ENCODE measurements at regions not wholly inside any gene's neighbourhood (a gene's known extent, or its start where the extent isn't known, plus 50 kb on each side); places are given as distances from the start of the nearest gene placed in this dataset.

DNA sequence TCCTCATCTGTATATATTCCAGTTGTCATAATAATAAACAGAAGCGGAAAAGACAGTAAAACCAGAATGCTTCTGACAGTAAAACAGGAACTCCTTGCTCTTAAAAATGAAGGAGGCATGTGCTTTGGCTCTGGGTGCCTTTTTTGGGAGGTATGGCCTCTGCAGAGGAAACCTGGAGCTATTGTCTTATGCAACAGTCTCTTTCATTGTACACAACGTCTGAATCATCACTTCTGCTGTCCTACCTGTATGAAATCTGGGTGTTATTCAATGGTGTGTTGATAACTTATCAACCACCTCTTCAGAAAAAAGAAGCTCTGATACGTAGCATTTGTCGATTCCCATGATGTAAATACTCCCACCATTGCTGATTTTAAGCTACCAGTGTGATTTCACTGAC, 64.8 kb downstream of the CDCA7 start:
- no peak for DNase-seq

DNA sequence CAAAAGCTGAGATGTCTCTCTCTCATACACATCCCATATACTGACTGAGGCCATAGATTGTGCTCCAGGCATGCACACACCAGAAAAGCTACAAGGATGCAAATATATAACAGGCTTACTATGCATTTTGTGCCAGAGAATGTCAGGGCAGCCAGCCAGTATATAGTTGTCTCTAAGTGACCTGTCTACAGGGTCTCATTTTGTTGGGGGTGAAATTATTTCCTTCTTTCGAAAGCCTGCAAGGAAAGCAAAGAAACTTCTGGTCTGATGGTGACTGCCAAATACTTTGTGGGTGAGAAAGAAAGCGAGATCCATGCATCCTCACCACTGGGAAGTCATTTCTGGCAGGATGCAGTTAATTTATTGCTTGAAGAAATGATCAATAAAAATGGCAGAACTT, 70.2 kb downstream of the CDCA7 start:
- no peak for DNase-seq

DNA sequence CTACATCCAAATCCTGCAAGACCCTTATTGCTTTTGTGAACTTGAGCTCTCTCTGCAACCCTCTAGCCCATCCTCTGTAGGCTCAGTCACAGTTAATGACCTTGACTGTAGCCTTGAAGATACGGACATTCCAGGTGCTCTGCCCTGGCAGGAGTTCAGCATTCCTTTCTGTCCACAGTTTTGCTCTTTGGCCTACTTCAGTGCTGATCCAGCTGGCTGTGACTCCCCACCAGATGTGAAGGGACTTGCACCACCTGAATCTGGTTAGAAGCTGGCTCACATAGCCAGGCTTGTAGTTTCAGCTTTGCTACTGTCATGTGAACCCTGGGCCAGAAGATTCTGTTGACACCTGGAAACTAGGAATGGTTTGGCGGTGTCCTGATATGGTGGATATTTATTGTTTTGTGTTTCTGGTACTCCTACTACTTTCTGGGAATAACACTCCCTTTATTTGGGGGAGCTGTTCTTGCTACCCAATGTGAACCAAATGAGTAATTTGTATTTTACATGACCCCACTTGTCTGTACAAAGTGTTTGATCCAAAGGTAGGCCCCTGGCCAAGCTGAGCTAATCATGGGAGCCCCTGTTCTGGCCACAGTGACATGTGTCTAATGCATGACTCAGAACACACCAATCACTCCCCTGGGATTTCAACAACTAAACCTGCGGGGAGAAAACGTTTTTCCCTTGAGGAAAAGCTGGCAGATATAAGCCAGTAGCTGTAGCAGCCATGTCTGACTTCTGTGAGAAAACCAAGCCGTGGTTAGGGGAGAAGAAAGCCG, 73.4 kb downstream of the CDCA7 start:
- no peak for DNase-seq

DNA sequence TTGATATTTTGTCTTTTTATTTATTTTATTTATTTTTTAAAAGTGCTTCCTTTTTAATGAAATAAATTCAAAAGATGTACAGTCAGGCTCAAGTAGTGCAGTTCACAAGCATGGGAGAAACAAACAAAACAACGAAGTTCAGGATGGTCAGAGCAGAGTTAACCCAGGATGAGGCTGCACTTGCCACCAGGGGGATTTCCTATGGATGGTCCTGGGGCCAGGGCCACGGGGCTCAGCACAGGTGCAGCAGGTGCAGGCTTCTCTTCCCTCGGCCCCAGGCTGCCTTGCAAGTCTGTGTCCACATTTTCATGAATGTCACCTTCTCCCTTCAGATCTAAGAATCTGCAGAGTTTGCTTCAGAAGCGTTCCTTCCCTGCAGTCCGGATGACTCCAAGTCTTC, 76.5 kb downstream of the CDCA7 start:
- DNase-seq = no peak

GRCh38 chr2:173432049-173432754, 77.5 kb downstream of the CDCA7 start:
- no peak for DNase-seq

DNA sequence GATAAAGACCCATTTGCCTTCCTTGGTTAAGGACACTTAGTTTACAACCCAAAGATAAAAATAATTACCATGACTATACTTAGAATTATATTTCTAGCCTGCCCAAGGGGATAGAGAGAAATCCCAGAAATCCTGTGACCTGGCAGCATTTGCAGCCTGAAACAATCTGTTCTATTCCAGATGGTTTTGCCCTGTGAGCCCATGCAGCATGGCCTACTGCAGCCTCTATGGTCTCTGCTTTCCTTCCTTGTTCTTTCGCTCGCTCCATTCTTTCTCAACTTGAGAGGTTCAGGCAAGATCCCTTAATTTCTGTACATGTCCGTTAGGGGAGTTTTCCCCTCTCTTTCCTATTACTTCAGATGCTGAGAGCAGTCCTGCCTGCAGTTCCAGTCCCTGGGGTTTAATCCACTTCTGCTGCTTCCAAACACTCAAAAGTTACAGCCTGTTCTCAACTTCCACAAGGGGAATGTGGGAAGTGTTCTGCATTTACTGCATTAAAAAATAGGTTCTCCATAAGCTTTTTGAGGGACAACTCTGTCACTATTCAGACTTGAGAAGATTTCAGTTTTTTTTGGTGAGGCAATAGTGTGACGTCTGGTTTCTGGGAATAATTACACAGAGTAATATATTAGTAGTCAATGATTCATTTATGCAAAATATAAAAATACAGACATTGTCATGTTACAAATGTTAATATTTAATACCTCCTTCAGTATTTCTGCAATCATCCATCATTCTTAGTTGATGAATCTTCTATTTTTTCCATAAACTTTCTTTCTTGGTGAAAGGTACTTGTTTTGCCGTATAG, 80.3 kb downstream of the CDCA7 start:
- DNase-seq = no peak

DNA sequence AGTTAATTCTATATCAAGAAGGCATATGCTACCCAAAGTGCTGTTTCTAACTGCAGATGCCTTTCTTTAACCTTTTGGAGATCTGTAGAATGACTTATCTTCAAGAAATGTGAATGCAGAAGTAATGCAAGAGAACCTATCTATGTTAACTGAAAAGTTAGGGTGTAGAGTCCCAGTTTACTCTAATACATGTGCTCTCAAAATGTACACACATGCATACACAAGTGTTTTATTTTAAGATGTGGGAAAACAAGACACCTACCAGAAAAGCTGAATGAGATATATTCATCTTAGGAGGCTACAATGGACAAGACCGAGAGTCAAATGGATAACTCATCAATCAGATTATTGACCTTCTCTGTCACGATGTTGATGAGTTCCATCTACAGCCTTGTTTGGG, 80.9 kb downstream of the CDCA7 start:
- DNase-seq = no peak

- no peak for DNase-seq
These were observed 81.4 kb downstream of the CDCA7 start for GRCh38 chr2:173436088-173436487.

GRCh38 chr2:173441222-173441621, 86.5 kb downstream of the CDCA7 start:
- DNase-seq = no peak

- DNase-seq = no peak
These were observed 87.9 kb downstream of the CDCA7 start for GRCh38 chr2:173442542-173442941.

GRCh38 chr2:173446722-173447121, 92.0 kb downstream of the CDCA7 start:
- no peak for DNase-seq

DNA sequence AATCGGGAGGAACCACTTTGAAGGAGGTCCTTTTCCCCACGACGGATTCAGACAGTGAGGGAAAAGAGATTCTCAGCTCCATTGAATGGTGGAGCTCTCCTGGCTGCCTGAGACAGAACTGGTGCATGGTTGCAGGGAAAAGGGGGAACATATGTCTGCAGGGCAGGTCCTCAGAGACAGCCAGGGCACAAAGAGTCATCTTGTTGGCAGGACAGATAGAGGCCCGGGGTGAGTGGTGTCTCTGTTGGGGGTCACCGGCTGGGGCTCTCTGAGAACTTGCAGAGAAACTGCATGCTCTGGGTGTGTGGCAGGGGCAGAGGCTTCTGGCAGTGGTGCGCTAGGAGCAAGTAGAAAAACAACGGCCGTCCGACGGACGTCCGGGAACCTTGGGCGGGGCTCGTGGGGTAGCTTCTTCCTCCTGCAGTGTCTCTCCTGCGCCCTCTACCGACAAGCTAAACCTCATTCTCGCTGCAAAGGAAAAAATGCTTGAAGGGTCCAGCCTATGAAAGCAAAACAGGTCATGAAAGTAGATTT, 94.3 kb downstream of the CDCA7 start:
- DNase-seq = no peak

GRCh38 chr2:173451118-173451517, 96.4 kb downstream of the CDCA7 start:
- peak in 1 of 2 experiments; percentile 9 for DNase-seq

DNA sequence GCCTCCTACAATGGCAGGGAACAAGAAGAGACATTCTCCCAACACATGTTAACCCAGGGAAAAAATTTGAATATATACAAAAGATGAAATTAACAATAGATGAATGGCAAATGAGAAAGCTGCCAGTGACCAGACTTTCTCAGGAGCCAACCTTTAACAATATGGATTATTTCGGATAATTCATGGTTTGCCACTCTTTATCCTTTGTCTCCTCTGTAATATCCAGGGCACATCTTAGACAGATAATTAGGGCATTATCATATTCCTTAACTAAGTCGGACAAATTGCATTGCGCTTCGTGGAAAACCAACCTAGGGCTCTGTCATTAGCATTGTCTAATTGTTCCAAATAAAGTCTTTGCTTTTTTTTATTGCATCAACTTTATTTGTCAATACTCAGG, 97.3 kb downstream of the CDCA7 start:
- DNase-seq = no peak

GRCh38 chr2:173452416-173452815, 97.7 kb downstream of the CDCA7 start:
- peak in 1 of 2 experiments; percentile 20 for DNase-seq

GRCh38 chr2:173456960-173457359, 102.3 kb downstream of the CDCA7 start:
- no peak for DNase-seq

GRCh38 chr2:173457366-173457765, 102.7 kb downstream of the CDCA7 start:
- DNase-seq = no peak

DNA sequence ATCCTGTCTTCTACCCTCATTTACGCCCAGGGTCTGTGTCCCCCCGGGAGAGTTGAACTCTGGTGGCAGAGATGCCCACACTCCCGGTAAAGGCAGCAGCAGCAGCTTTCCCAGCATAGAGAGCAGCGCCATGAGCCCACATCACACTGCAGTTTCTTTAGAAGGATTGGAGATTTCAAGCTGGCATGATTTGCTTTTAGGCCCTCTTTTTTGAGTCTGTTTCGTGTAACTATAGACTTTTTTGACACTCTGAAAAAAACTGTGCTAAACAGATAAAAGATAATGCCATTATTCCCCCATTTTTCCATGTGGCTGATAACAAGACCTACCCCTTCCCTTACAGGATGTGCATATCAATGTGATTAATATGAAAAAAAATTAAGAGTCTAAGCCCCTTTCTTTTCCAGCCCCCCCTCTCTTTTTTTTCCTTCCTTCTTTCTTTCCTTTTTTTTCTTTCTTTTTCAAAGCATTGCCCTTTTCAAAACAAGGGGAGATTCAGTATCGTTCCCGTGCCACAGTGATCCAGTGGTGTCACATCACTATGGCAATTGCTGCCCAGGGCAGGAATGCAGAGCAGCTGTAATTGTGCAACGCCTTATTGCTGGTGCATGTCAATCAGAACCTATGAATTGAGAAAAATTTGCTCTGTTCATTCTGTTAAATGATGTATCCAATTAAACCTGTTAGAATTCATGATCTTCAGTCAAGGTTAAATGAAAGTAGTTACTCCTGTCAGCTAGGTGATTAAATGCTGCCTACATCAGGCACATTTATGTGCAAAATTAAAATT, 104.5 kb downstream of the CDCA7 start:
- DNase-seq = no peak

DNA sequence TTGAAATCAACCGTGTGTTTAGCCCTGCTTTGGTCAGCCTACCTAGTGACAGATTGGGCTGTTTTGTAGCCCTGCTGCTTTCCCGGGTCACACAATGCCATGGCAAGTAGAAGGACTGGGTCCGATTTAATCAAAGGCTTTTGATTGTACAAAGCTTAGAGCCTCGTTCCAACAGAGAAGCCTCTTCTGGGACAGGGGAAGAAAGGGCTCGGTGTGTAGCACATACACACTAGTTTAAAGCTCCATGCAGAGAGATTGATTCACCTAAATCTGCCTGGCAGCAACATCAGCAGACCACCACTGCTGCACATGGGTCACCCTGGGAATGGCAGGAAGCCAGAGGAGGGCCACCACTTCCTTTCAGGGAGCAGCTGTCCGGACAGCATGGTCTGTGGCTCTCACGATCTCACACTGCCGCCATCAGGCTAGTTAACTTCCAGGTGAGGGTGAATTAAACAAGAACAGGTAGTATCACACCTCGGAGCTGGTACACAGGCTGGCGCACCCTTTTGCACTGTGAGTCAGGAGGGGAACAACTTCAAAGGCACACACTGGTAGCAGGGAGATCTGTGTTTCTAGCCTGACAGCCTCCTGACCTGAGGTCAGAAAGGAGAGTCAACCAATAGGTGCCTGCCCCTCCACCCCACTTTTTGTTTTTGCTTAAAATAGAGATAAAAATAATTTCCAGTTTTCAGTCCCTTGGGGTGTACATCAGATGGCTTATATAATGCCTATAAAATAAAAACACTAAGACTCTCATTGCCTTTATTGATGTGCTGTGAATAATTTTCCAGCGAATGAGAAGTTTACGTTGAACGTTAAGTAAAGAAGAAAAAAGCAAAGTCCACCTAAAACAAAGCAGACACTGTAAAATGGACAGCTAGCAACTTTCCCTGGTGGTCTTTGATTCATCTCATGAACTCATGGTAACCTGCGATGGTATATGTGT, 108.5 kb downstream of the CDCA7 start:
- no peak for DNase-seq

DNA sequence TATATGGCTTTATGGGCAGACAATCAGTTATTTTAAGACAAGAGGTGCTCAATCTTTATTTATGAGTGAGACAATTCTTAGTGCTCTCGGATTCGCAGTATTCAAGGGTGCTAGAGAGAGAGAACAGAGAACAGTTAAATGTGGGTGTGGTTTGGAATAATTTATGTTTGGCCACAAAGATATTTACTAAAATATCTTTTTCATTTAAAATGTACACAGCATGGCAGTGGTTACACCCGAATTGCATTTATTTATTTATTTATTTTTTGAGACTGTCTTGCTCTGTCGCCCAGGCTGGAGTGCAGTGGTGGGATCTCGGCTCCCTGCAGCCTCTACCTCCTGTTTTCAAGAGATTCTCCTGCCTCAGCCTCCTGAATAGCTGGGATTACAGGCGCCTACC, 109.2 kb downstream of the CDCA7 start:
- no peak for DNase-seq

- DNase-seq = no peak
These were observed 113.1 kb downstream of the CDCA7 start for GRCh38 chr2:173467751-173468150.
